Keratinocyte (primary cell): ENCODE measurements at regions not wholly inside any gene's neighbourhood (a gene's known extent, or its start where the extent isn't known, plus 50 kb on each side); places are given as distances from the start of the nearest gene placed in this dataset.
"Not testable (repeated sequence)": the region's sequence is repeated elsewhere in the genome, so short reads cannot be mapped to it uniquely, and the experiment has no call there.

Experiments used
- DNase-seq: peaks from one replicate; pipeline ENCODE4 v3.0.0-alpha.2; 2011; ENCODE audit warnings: low read depth, missing footprints, low spot score
- FAIRE-seq: peaks from 2 replicates; lab custom pipeline; 2011; peaks lifted over from hg19 to GRCh38; lab: Jason Lieb, UNC
- H2AFZ ChIP-seq: 2 replicates; pipeline ENCODE4 v1.6.0; 2012; ENCODE audit warnings: low read length, control low read depth, inconsistent platforms; ENCODE audit not compliant: control insufficient read depth
- H3K27ac ChIP-seq: 2 replicates; pipeline ENCODE4 v1.5.1; 2011; ENCODE audit warnings: low read length; ENCODE audit not compliant: control insufficient read depth, insufficient read depth
- H3K27me3 ChIP-seq: 3 replicates; pipeline ENCODE4 v1.6.0; 2011; ENCODE audit warnings: low read length; ENCODE audit not compliant: control insufficient read depth, insufficient read depth; ENCODE audit errors: extremely low read depth
- H3K36me3 ChIP-seq, 2 experiments: 2 replicates in 1 of 2; 3 replicates in 1 of 2; pipeline ENCODE4 v1.5.1; 2011; ENCODE audit warnings: low read length in 2 of 2, mild to moderate bottlenecking in 1 of 2; ENCODE audit not compliant: control insufficient read depth in 2 of 2, insufficient read depth in 2 of 2; ENCODE audit errors: extremely low read depth in 1 of 2
- H3K4me1 ChIP-seq: 3 replicates; pipeline ENCODE4 v1.5.1; 2011; ENCODE audit warnings: low read length; ENCODE audit not compliant: control insufficient read depth, insufficient read depth; ENCODE audit errors: extremely low read depth
- H3K4me2 ChIP-seq: 3 replicates; pipeline ENCODE4 v1.6.0; 2011; ENCODE audit warnings: low read depth, low read length; ENCODE audit not compliant: control insufficient read depth, insufficient read depth; ENCODE audit errors: extremely low read depth
- H3K4me3 ChIP-seq, 3 experiments: fragments of 200-600 bp in 1 of 3; sonication (generic) in 1 of 3; 2 replicates in 2 of 3; 3 replicates in 1 of 3; pipeline ENCODE4 v1.5.1; 2011 to 2016; ENCODE audit warnings: low read length in 3 of 3, mild to moderate bottlenecking in 3 of 3, control low read depth in 2 of 3, inconsistent platforms in 1 of 3, low read depth in 1 of 3, mixed read lengths in 1 of 3, mixed run types in 1 of 3, moderate library complexity in 1 of 3; ENCODE audit not compliant: control insufficient read depth in 2 of 3, insufficient read depth in 2 of 3; ENCODE audit errors: extremely low read depth in 1 of 3
- H3K79me2 ChIP-seq: 2 replicates; pipeline ENCODE4 v1.6.0; 2012; ENCODE audit warnings: low read length; ENCODE audit not compliant: control insufficient read depth, insufficient read depth
- H3K9ac ChIP-seq: 3 replicates; pipeline ENCODE4 v1.6.0; 2011; ENCODE audit warnings: low read length; ENCODE audit not compliant: control insufficient read depth, insufficient read depth; ENCODE audit errors: extremely low read depth
- H3K9me1 ChIP-seq: 3 replicates; pipeline ENCODE4 v1.6.0; 2011; ENCODE audit warnings: low read length; ENCODE audit not compliant: control insufficient read depth, insufficient read depth; ENCODE audit errors: extremely low read depth
- H3K9me3 ChIP-seq: 2 replicates; pipeline ENCODE4 v1.5.1; 2012; ENCODE audit warnings: low read depth, low read length; ENCODE audit not compliant: control insufficient read depth
- H4K20me1 ChIP-seq: 3 replicates; pipeline ENCODE4 v1.6.0; 2011; ENCODE audit warnings: low read length; ENCODE audit not compliant: control insufficient read depth, insufficient read depth; ENCODE audit errors: extremely low read depth
- CTCF ChIP-seq, 3 experiments: IDR thresholded peaks in 1 of 3; conservative IDR thresholded peaks in 1 of 3; optimal IDR thresholded peaks in 1 of 3; 2 replicates in 2 of 3; 3 replicates in 1 of 3; pipeline versions ENCODE3 to v1.5.1; 2011; ENCODE audit warnings: low read length in 3 of 3, mild to moderate bottlenecking in 3 of 3, moderate library complexity in 2 of 3, control low read depth in 1 of 3, inconsistent platforms in 1 of 3; ENCODE audit not compliant: insufficient read depth in 2 of 3; ENCODE audit errors: extremely low read depth in 1 of 3
- EZH2 ChIP-seq: IDR thresholded peaks from one replicate; pipeline ENCODE4 v1.6.1; 2012; ENCODE audit warnings: inconsistent platforms, mild to moderate bottlenecking, low read length, moderate library complexity
- dilution Hi-C: fragments of 300-500 bp; cut with MboI; formaldehyde crosslinking; loops from one replicate; pipeline ENCODE4 v1.7.0; 2020; ENCODE audit warnings: low sequenced_read_pairs; ENCODE audit not compliant: extremely low pct_ligation_motif_present

- dilution Hi-C loops: no loop called here
- Histone ChIP-seq H3K9ac (no peak overlapping the region), H3K27ac (no peak overlapping the region)
Observed at GRCh38 chrX:130482871-130483270, 81.1 kb downstream of the RBMX2 start.

GRCh38 chrX:130485870-130486269, 84.1 kb downstream of the RBMX2 start:
- no peak for TF ChIP-seq CTCF (optimal IDR thresholded peaks at IDR 0.05 in 1 of 3, IDR thresholded peaks at IDR 0.05 in 1 of 3, conservative IDR thresholded peaks at IDR 0.05 in 1 of 3; ENCODE audit: extremely low read depth in 1 of 3, insufficient read depth in 2 of 3, low read length in 3 of 3)
- Histone ChIP-seq H3K4me3 (no peak overlapping the region), H3K79me2 (no peaks in the 10 kb centered on the region), H2AFZ (no peak overlapping the region), H4K20me1 (no peaks in the 10 kb centered on the region), H3K9me1 (no peaks in the 10 kb centered on the region), H3K36me3 (no peaks in the 10 kb centered on the region), H3K4me2 (no peak overlapping the region), H3K9me3 (no peaks in the 10 kb centered on the region), H3K27me3 (no peaks in the 10 kb centered on the region), H3K9ac (no peak overlapping the region), H3K27ac (no peak overlapping the region), H3K4me1 (no peaks in the 10 kb centered on the region)
- dilution Hi-C loops: no loop called here
- DNase-seq (no peak), FAIRE-seq (no peak)

More at GRCh38 chrX:130482871-130483270, 81.1 kb downstream of the RBMX2 start:
- Histone ChIP-seq H3K79me2 (no peaks in the 10 kb centered on the region), H4K20me1 (no peaks in the 10 kb centered on the region), H3K4me3 (no peak overlapping the region), H3K4me2 (no peak overlapping the region), H3K36me3 (no peaks in the 10 kb centered on the region), H3K4me1 (no peaks in the 10 kb centered on the region), H3K9me1 (no peaks in the 10 kb centered on the region), H3K27me3 (no peaks in the 10 kb centered on the region), H3K9me3 (no peaks in the 10 kb centered on the region), H2AFZ (no peak overlapping the region)
- no peak for DNase-seq
- FAIRE-seq: no peak
- TF ChIP-seq CTCF (optimal IDR thresholded peaks at IDR 0.05 in 1 of 3, IDR thresholded peaks at IDR 0.05 in 1 of 3, conservative IDR thresholded peaks at IDR 0.05 in 1 of 3; ENCODE audit: extremely low read depth in 1 of 3, insufficient read depth in 2 of 3, low read length in 3 of 3) (no peak), EZH2 (no peak)

- H3K9ac ChIP-seq, DNase-seq, H3K9me3 ChIP-seq, H3K27me3 ChIP-seq, H2AFZ ChIP-seq, dilution Hi-C loops, H4K20me1 ChIP-seq, FAIRE-seq, H3K36me3 ChIP-seq, H3K27ac ChIP-seq, H3K79me2 ChIP-seq, H3K4me1 ChIP-seq, H3K9me1 ChIP-seq, H3K4me3 ChIP-seq, H3K4me2 ChIP-seq: not testable (repeated sequence)
Observed at GRCh38 chrX:130495502-130495901, 93.7 kb downstream of the RBMX2 start.
